ENCODE measurements at regions not wholly inside any gene's neighbourhood (a gene's known extent, or its start where the extent isn't known, plus 50 kb on each side); places are given as distances from the start of the nearest gene placed in this dataset.

- H3K9me3 ChIP-seq, result peaks cover 0 to 8% of the 10 kb centered on the region in 2 donors
- H3K27me3 ChIP-seq, result no peaks in the 10 kb centered on the region
- intact Hi-C loops (cut with DNase I), result no loop called here
- H3K4me1 ChIP-seq, result no peaks in the 10 kb centered on the region
- H3K36me3 ChIP-seq, result no peaks in the 10 kb centered on the region
- ATAC-seq (no peak), DNase-seq (no peak)
- no peak overlapping the region for H3K4me3 ChIP-seq
- TF ChIP-seq CTCF (IDR thresholded peaks at IDR 0.05), result no peak
- no peak overlapping the region for H3K27ac ChIP-seq
Measured at GRCh38 chr13:50378509-50379044, 363.3 kb downstream of the KCNRG start.

- ATAC-seq, result no peak
- Histone ChIP-seq H3K4me1 (no peaks in the 10 kb centered on the region), H3K27me3 (no peaks in the 10 kb centered on the region), H3K9me3 (peaks cover 0 to 8% of the 10 kb centered on the region in 2 donors), H3K4me3 (no peak overlapping the region), H3K27ac (no peak overlapping the region), H3K36me3 (no peaks in the 10 kb centered on the region)
- intact Hi-C loops (cut with DNase I), result no loop called here
- TF ChIP-seq CTCF (IDR thresholded peaks at IDR 0.05), result no peak
- DNase-seq, result no peak
Measured at GRCh38 chr13:50379584-50379983, 364.3 kb downstream of the KCNRG start.

GRCh38 chr13:50380905-50381304 is 365.7 kb downstream of the KCNRG start:
- H3K27me3 ChIP-seq, result no peaks in the 10 kb centered on the region
- TF ChIP-seq CTCF (IDR thresholded peaks at IDR 0.05), result no peak
- ATAC-seq (no peak), DNase-seq (no peak)
- H3K4me1 ChIP-seq, result no peaks in the 10 kb centered on the region
- no peak overlapping the region for H3K27ac ChIP-seq
- H3K9me3 ChIP-seq, result peaks cover 0 to 8% of the 10 kb centered on the region in 2 donors
- no peaks in the 10 kb centered on the region for H3K36me3 ChIP-seq
- intact Hi-C loops (cut with DNase I), result no loop called here
- no peak overlapping the region for H3K4me3 ChIP-seq

GRCh38 chr13:50382511-50382910 is 367.3 kb downstream of the KCNRG start:
- no peak for TF ChIP-seq CTCF (IDR thresholded peaks at IDR 0.05)
- Histone ChIP-seq H3K36me3 (no peaks in the 10 kb centered on the region), H3K4me3 (no peak overlapping the region), H3K9me3 (peaks cover 0 to 8% of the 10 kb centered on the region in 2 donors), H3K27ac (no peak overlapping the region), H3K4me1 (no peaks in the 10 kb centered on the region), H3K27me3 (no peaks in the 10 kb centered on the region)
- DNase-seq (no peak), ATAC-seq (no peak)
- intact Hi-C loops (cut with DNase I), result no loop called here

- TF ChIP-seq CTCF (IDR thresholded peaks at IDR 0.05), result no peak
- intact Hi-C loops (cut with DNase I), result no loop called here
- Histone ChIP-seq H3K27me3 (no peaks in the 10 kb centered on the region), H3K4me3 (no peak overlapping the region), H3K36me3 (no peaks in the 10 kb centered on the region), H3K4me1 (no peaks in the 10 kb centered on the region), H3K27ac (no peak overlapping the region), H3K9me3 (peaks cover 0 to 8% of the 10 kb centered on the region in 2 donors)
- DNase-seq, result no peak
- ATAC-seq, result no peak
Measured at GRCh38 chr13:50382951-50383350, 367.7 kb downstream of the KCNRG start.

Data from left lung (tissue), 4 donors.